ENCODE measurements at regions not wholly inside any gene's neighbourhood (a gene's known extent, or its start where the extent isn't known, plus 50 kb on each side); places are given as distances from the start of the nearest gene placed in this dataset.

- peak; percentile 15 for DNase-seq
Observed at GRCh38 chr20:40265825-40266533, 423.1 kb downstream of the MAFB start.

DNA sequence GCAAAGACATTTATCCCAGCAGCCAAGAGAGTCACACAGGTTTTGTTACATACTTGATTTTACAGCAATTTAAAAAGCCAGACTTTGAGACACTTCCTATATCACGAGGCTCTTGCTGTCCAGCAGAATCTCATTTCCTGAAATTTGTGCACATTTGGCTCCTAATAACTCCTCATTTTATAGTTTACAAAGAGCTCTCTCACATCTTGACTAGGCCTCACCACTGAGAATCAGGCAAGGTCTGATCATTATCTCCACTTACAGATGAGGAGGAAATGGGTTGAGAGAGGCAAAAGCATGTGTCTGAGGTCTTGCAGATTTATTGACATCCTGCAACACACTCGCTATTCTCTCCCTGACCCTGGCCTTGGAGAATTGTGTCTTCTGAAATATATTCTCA is 426.8 kb downstream of the MAFB start:
- DNase-seq, result no peak

DNA sequence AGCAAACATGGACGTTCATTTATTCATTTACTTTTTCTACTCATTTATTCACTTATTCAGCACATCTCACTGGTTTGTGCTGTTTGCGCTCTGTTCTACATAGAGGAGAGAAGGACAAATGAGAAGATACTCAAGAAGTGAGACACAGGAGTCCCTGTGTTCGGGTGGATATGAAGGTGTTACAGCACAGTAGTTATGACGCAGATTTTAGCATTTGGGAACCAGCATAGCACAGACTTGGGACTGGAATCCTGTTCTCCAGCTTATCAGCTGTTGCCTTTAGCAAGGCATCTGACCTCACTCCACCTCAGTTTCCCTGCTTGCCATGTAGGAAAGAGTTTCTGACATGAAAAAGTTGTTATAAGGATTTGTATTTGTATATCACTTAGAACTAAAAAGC is 430.1 kb downstream of the MAFB start:
- no peak for DNase-seq

DNA sequence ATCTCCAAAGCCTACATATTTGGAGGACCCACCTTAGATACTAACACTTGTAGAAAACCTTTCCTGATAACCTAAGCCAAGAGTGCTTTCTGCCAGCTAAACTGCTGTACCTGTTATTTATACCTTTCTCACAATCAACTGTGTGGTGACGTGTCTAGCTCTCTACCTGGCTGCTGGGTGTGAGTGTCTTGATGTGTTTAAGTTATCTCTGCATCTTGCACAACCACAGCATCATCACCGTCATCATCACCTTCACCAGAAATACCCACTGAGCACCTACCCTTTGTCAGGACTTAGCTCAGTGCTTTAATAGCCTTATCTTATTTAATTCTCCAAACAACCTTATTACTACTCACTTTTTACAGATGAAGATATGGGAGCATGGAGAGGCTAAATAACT is 431.3 kb downstream of the MAFB start:
- no peak for DNase-seq

GRCh38 chr20:40255365-40255764 is 433.7 kb downstream of the MAFB start:
- no peak for DNase-seq

DNA sequence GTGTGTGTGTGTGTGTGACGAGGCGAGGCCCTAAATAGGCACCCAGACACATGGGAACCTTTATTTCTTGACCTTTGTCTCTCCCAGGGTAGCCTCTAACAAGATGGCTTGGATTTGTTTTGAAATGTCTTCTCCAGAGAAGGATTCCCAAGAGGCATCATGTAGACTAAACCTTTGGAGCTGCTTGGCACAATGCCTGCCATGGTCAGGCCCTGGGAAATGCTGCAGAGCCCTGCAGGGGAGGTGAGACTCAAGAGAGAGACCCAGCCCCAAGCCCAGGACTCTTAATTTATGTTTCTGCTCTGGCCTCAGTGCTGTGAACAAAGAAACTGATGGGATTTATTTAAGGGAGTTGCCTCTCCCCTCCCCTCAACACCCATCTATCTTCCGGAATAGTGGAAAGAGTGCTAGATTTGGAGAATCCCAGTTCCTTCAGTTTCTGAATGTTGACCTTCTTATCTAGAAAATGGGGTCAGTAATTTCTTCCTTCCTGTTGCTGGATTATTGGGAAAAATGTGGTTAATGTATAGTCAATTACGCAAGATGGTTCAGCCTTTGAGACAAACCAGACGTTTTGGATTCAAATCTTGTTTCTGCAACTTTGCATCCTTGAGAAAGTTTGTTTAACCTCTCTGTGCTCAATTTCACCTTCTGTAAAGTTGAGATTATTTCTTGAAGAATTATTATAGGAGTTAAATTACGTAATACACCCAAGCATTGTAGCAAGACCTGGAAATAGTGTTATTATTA is 434.8 kb downstream of the MAFB start:
- no peak for DNase-seq

GRCh38 chr20:40251284-40251932 is 437.6 kb downstream of the MAFB start:
- no peak for DNase-seq

DNA sequence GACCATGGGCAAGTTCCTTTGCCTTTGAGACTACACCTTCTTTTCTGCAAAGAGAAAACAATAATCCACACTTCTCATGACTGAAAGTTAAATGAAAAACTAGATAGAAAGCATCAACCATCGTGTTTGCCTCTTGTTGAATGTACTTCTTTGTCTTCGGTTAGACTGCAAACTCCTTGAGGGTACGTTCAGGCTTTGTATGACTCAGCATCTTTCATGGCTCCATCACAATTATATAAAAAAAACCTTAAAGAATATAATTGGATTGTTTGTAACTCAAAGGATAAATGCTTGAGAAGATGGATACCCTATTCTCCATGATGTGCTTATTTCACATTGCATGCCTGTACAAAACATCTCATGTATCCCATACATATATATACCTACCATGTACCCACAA is 439.2 kb downstream of the MAFB start:
- no peak for DNase-seq

DNA sequence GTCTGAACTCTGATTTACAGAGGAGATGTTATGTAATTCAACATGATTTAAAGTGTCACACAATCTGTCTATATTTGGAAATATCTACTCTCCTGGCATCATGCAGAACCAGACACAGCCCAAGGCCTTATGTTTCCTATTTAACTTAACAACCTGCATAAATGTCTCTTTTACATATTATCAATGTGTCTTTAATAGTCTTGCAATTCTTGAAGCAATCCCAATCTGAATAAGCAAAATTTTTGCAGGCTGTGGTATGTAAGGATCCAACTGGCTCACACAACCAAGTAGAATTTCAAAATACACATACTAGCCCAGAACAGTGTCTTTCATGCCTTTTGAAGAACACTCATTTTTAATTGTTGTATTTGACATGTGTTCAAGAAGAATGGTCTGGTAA is 443.2 kb downstream of the MAFB start:
- DNase-seq, result no peak

GRCh38 chr20:40244286-40244685 is 444.8 kb downstream of the MAFB start:
- DNase-seq, result no peak

GRCh38 chr20:40241596-40242343 is 447.3 kb downstream of the MAFB start:
- DNase-seq, result no peak

DNA sequence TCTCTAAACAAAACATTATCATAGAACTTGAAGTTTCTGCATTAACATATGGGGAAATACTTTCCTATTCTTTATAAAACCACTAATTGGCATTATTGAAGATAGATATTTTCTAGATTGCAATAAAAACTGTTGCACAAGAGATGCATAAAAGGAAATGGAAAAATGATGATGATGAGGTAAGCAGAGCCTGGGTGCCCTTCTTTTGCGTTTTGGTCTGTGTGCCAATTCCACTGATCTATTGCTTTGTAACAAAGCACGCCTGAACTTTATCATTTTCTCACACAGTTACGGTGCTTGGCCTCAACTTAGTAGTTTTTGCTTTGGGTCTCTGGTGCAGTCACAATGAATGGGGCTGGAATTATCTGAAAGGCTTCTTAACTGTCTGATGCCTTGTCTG is 450.5 kb downstream of the MAFB start:
- no peak for DNase-seq

- no peak for DNase-seq
Observed at GRCh38 chr20:40234593-40234992, 454.4 kb downstream of the MAFB start.

DNA sequence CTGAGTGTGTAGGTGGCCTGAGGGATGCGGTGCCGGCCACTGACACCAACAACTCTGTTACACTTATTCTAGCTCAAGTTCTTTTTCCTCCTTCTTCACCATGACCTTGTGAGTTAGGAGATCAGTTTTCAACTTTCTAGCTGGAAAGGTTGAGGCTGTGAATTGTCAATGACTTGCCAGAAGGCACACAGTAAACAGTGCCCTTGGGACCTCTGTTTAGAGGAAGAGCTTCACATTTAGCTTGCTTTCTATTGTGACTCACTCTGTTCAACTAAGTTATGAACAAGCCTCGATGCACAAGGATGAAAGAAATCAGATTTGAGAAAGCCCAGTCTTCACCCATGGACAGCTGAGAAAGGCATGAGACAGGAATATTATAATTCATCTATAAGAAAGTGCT is 455.6 kb downstream of the MAFB start:
- DNase-seq, result no peak

- DNase-seq, result no peak
Observed at GRCh38 chr20:40232756-40233155, 456.3 kb downstream of the MAFB start.

GRCh38 chr20:40232273-40232672 is 456.8 kb downstream of the MAFB start:
- DNase-seq, result no peak

GRCh38 chr20:40230486-40230885 is 458.6 kb downstream of the MAFB start:
- DNase-seq, result no peak

DNA sequence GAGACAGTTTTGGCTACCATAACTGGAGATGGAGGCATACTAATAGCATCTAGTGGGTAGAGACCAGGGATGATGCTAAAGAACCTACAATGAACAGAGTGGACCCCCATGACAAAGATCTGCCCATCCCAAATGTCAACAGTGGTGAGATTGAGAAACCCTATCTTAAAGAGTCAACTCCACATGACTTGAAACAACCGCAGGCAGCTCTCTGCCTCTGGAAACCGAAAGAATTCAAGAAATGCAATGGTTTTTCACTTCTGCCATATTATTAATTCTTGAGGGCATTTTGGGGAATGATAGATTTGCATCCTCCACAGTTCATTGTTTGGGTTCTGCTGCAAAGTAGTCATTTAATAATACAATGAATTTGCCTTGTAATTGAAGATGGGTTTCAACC is 463.4 kb downstream of the MAFB start:
- DNase-seq, result no peak

- DNase-seq, result no peak
Observed at GRCh38 chr20:40223810-40224209, 465.2 kb downstream of the MAFB start.

- no peak for DNase-seq
Observed at GRCh38 chr20:40218971-40219370, 470.1 kb downstream of the MAFB start.

GRCh38 chr20:40218316-40218969 is 470.6 kb downstream of the MAFB start:
- no peak for DNase-seq

DNA sequence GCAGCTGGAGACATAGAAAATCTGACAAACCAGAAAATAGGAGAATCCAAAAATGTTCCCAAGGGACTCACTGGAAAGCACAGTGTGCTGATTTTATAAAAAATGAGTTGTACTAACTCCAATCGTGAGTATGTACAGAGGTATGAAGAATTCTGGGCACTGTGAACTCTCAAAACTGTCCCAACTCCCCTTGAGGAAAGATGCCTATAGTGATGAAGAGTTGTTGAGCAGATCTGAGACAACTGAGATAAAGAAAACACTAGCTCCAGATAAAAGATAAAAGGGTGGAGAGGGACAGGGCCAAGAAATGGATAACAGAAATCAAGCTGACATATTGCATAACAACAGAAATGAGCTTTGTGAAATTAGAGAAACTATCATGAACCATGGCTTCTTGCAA is 481.4 kb downstream of the MAFB start:
- no peak for DNase-seq

- DNase-seq, result no peak
Observed at GRCh38 chr20:40205971-40206370, 483.1 kb downstream of the MAFB start.
